IMR-90 (cell line): ENCODE measurements at regions not wholly inside any gene's neighbourhood (a gene's known extent, or its start where the extent isn't known, plus 50 kb on each side); places are given as distances from the start of the nearest gene placed in this dataset.

Experiments
- ATAC-seq: fragments of 200-7000 bp; cut with Tn5 transposase; 2 replicates; pipeline ENCODE4 v1.9.1; 2020; ENCODE audit warnings: low read depth, mild to moderate bottlenecking, moderate library complexity
- BruUV-seq: library from RNA; stranded (reverse); fragments of 400-500 nt; replicated peaks from 2 replicates; lab custom pipeline; 2021; lab: Mats Ljungman, UMichigan
- CTCF ChIA-PET: fragments of 300-600 bp; formaldehyde crosslinking; extraction: SDS; loops from one replicate; lab custom pipeline; 2021; ENCODE audit warnings: antibody characterized with exemption; lab: Yijun Ruan, JAX
- POLR2A ChIA-PET: fragments of 300-600 bp; sonication (Branson Sonifier 250); formaldehyde crosslinking; loops from one replicate; lab custom pipeline; 2022; ENCODE audit warnings: antibody characterized with exemption; ENCODE audit not compliant: unreplicated experiment; lab: Charles Lee
- DNase-seq: peaks from one replicate; pipeline ENCODE4 v3.0.0; 2013
- H2AFZ ChIP-seq: replicated peaks from 2 replicates; pipeline ENCODE3; 2013; ENCODE audit warnings: low read length, mild to moderate bottlenecking; ENCODE audit not compliant: poor library complexity
- H2AK5ac ChIP-seq: 2 replicates; pipeline ENCODE4 v1.6.1; 2013; ENCODE audit warnings: low read depth, low read length, inconsistent platforms
- H2AK9ac ChIP-seq: replicated peaks from 2 replicates; pipeline ENCODE3; 2013; ENCODE audit warnings: mild to moderate bottlenecking, low read depth, low read length, moderate library complexity; ENCODE audit not compliant: poor library complexity
- H2BK120ac ChIP-seq: 2 replicates; pipeline ENCODE4 v1.6.1; 2013; ENCODE audit warnings: low read depth, low read length, inconsistent platforms
- H2BK15ac ChIP-seq: 3 replicates; pipeline ENCODE4 v1.6.1; 2013; ENCODE audit warnings: low read depth, low read length, inconsistent platforms
- H2BK20ac ChIP-seq: 2 replicates; pipeline ENCODE4 v1.6.1; 2013; ENCODE audit warnings: low read depth, mild to moderate bottlenecking, inconsistent platforms, low read length, moderate library complexity
- H2BK5ac ChIP-seq: 2 replicates; pipeline ENCODE4 v1.6.1; 2013; ENCODE audit warnings: mild to moderate bottlenecking, low read depth, low read length, inconsistent platforms; ENCODE audit not compliant: poor library complexity, severe bottlenecking
- H3K14ac ChIP-seq: replicated peaks from 2 replicates; pipeline ENCODE4 v1.6.1; 2013; ENCODE audit warnings: low read depth, low read length, inconsistent platforms
- H3K18ac ChIP-seq: 2 replicates; pipeline ENCODE4 v1.6.1; 2013; ENCODE audit warnings: low read depth, low read length, control low read depth
- H3K23ac ChIP-seq: 2 replicates; pipeline ENCODE4 v1.6.1; 2013; ENCODE audit warnings: low read depth, low read length, inconsistent platforms
- H3K27ac ChIP-seq: 2 replicates; pipeline ENCODE4 v1.5.1; 2013; ENCODE audit warnings: mild to moderate bottlenecking, control low read depth, low read length; ENCODE audit not compliant: insufficient read depth
- H3K27me3 ChIP-seq: 2 replicates; pipeline ENCODE4 v1.6.1; 2013; ENCODE audit warnings: low read length; ENCODE audit not compliant: control insufficient read depth, insufficient read depth
- H3K36me3 ChIP-seq: 2 replicates; pipeline ENCODE4 v1.6.1; 2013; ENCODE audit warnings: low read length, mixed read lengths; ENCODE audit not compliant: control insufficient read depth, insufficient read depth
- H3K4ac ChIP-seq: 2 replicates; pipeline ENCODE4 v1.6.1; 2013; ENCODE audit warnings: low read depth, low read length, inconsistent platforms
- H3K4me1 ChIP-seq: 2 replicates; pipeline ENCODE4 v1.6.1; 2013; ENCODE audit warnings: low read length, mixed read lengths; ENCODE audit not compliant: control insufficient read depth, insufficient read depth
- H3K4me2 ChIP-seq: 2 replicates; pipeline ENCODE4 v1.6.1; 2013; ENCODE audit warnings: low read depth, mild to moderate bottlenecking, control low read depth, low read length, moderate library complexity
- H3K4me3 ChIP-seq: 2 replicates; pipeline ENCODE4 v1.5.1; 2013; ENCODE audit warnings: low read depth, mild to moderate bottlenecking, control low read depth, low read length, moderate library complexity; ENCODE audit not compliant: insufficient read depth
- H3K56ac ChIP-seq: 2 replicates; pipeline ENCODE4 v1.6.1; 2013; ENCODE audit warnings: low read length, inconsistent platforms; ENCODE audit not compliant: insufficient read depth; ENCODE audit errors: extremely low read depth
- H3K79me1 ChIP-seq, 2 experiments: 2 replicates each; pipeline ENCODE4 v1.6.1; 2013; ENCODE audit warnings: low read length in 2 of 2, inconsistent platforms in 1 of 2, low read depth in 1 of 2
- H3K9ac ChIP-seq: 2 replicates; pipeline ENCODE4 v1.6.1; 2013; ENCODE audit warnings: low read depth, low read length, control low read depth
- H3K9me1 ChIP-seq: 2 replicates; pipeline ENCODE4 v1.6.1; 2013; ENCODE audit warnings: low read length, inconsistent platforms; ENCODE audit not compliant: insufficient read depth
- H3K9me3 ChIP-seq: 2 replicates; pipeline ENCODE4 v1.6.1; 2013; ENCODE audit warnings: low read length; ENCODE audit not compliant: control insufficient read depth, insufficient read depth
- H4K20me1 ChIP-seq: 2 replicates; pipeline ENCODE4 v1.6.1; 2013; ENCODE audit warnings: low read length, inconsistent platforms; ENCODE audit not compliant: insufficient read depth
- H4K5ac ChIP-seq: 2 replicates; pipeline ENCODE4 v1.6.1; 2013; ENCODE audit warnings: mild to moderate bottlenecking, low read depth, low read length, control low read depth
- H4K8ac ChIP-seq, 2 experiments: 2 replicates each; pipeline ENCODE4 v1.6.1; 2013; ENCODE audit warnings: low read depth in 2 of 2, low read length in 2 of 2, control low read depth in 1 of 2, inconsistent platforms in 1 of 2
- H4K91ac ChIP-seq: 2 replicates; pipeline ENCODE4 v1.6.1; 2013; ENCODE audit warnings: low read depth, low read length, inconsistent platforms; ENCODE audit not compliant: insufficient read depth
- CEBPB ChIP-seq: IDR thresholded peaks from 2 replicates; pipeline ENCODE4 v1.6.1; 2012; ENCODE audit warnings: low read depth, low read length, improper control_type of control experiment
- CTCF ChIP-seq: conservative IDR thresholded peaks from 2 replicates; pipeline ENCODE4 v1.5.1; 2012; ENCODE audit warnings: mild to moderate bottlenecking, low read depth, low read length, improper control_type of control experiment
- FOS ChIP-seq: fragments of 150-350 bp; IDR thresholded peaks from 2 replicates; pipeline ENCODE4 v1.6.1; 2016; ENCODE audit warnings: low read depth, low read length
- NFE2L2 ChIP-seq: fragments of 150-350 bp; IDR thresholded peaks from 2 replicates; pipeline ENCODE4 v1.6.1; 2016; ENCODE audit warnings: low read depth, mild to moderate bottlenecking, low read length
- WGBS, 2 experiments: methylation state at CpG; one replicate each; pipeline versions ENCODE4 v1.1.5 to v1.1.7; 2013; ENCODE audit warnings: missing lambda C conversion rate in 2 of 2; ENCODE audit not compliant: insufficient read length in 1 of 2; ENCODE audit errors: extremely low coverage in 2 of 2; 5-methylcytosine and 5-hydroxymethylcytosine counted together
- dilution Hi-C: fragments of 300-500 bp; cut with HindIII; formaldehyde crosslinking; loops from one replicate; pipeline ENCODE4 v1.14.3; 2018; ENCODE audit warnings: low sequenced_read_pairs; ENCODE audit not compliant: unreplicated experiment
- in situ Hi-C: fragments of 300-500 bp; cut with MboI; formaldehyde crosslinking; loops from 3 replicates; pipeline ENCODE4 v1.14.3; 2019; ENCODE audit warnings: low sequenced_read_pairs, inconsistent platforms, mixed read lengths
- intact Hi-C: fragments of 100-400 bp; cut with micrococcal nuclease; formaldehyde crosslinking; loops from 2 replicates; pipeline ENCODE4 v1.10.0; 2022

DNA sequence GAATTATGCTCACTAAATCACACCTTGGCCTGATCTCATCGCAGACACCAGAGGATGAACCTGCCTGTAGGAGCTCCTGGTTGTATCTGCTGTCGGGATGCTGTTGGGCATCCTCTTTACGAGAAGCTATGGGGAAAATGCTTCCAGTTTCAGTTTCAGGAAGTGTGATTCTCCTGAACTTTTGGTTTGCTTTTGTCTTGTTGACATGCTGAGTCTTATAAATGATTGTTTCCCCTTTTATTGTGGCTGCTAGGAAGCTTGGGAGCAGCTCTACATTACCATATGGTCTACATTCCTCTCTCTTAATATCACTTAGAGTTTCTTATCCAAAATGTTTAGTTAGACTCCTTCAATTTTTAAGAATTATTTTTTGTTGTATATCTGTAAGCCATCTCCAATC lies 227.5 kb downstream of the MTX2 start:
- Histone ChIP-seq H3K36me3 (no peaks in the 10 kb centered on the region), H4K91ac (no peak overlapping the region), H3K23ac (no peak overlapping the region), H2BK5ac (no peak overlapping the region), H2AFZ (no peak overlapping the region), H3K4me2 (peak overlapping the region; percentile 70; the same call in 1 of the 2 replicates), H3K18ac (no peak overlapping the region), H3K4me1 (no peaks in the 10 kb centered on the region), H3K27ac (no peak overlapping the region), H3K27me3 (peaks cover 7% of the 10 kb centered on the region), H3K79me1 (no peaks in the 10 kb centered on the region), H2BK120ac (no peak overlapping the region), H3K4ac (no peak overlapping the region), H2BK15ac (no peak overlapping the region), H4K5ac (no peak overlapping the region), H3K9me3 (no peaks in the 10 kb centered on the region), H2AK9ac (no peak overlapping the region), H3K9ac (no peak overlapping the region), H3K56ac (no peak overlapping the region), H3K14ac (no peak overlapping the region), H4K20me1 (no peaks in the 10 kb centered on the region), H3K4me3 (no peak overlapping the region), H2BK20ac (no peak overlapping the region), H3K9me1 (no peaks in the 10 kb centered on the region), H4K8ac (no peak overlapping the region), H2AK5ac (no peak overlapping the region)
- ATAC-seq (no peak), DNase-seq (no peak)
- ChIA-PET POLR2A (interaction anchor here (0.5 kb wide), 1 partner anchor 23 kb away, joined by 3 read pairs; no protein-coding TSS in a partner anchor), CTCF (interaction anchor here (0.6 to 0.8 kb wide), 2 partner anchors 16 to 58 kb away, joined by 3 to 4 read pairs; no protein-coding TSS in a partner anchor)
- intact Hi-C loops = no loop called here
- no peak for TF ChIP-seq NFE2L2
- TF ChIP-seq FOS = no peak
- no peak for TF ChIP-seq CEBPB
- no peak for TF ChIP-seq CTCF
- in situ Hi-C loops = no loop called here
- dilution Hi-C loops = no loop called here
- no CpG with 5 or more reads among the region's 3 CpGs for WGBS, 2 experiments
- BruUV-seq = no TSS peak
